GF-D8 (cell line): ENCODE measurements at regions not wholly inside any gene's neighbourhood (a gene's known extent, or its start where the extent isn't known, plus 50 kb on each side); places are given as distances from the start of the nearest gene placed in this dataset.

Experiments used
- DNase-seq: peaks from one replicate; lab custom pipeline; 2025; lab: John Stamatoyannopoulos, UW

GRCh38 chr4:163622379-163623035 is 128.0 kb downstream of the TMA16 start:
- DNase-seq: no peak

GRCh38 chr4:163623787-163624186 is 129.3 kb downstream of the TMA16 start:
- DNase-seq: no peak

DNA sequence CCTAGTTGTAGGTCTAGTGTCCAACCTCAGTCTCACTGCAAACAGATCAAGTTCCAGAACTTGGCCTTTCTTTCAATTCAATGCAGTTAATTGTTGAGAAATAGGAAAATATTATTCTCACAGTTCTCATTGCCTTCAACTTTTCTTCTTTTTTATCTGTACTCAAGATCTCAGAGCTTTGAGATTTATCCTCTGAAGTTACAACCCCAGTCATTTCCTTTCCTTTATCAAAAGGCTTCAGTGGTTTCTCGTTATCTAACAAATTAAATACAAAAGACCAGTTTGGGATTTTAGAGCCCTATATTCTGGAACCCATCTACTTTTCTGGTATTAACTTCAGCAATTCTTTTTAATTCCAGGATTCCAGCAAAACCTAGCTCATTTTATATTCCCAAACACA is 130.2 kb downstream of the TMA16 start:
- DNase-seq: no peak

- no peak for DNase-seq
Measured at GRCh38 chr4:163631288-163631687, 136.8 kb downstream of the TMA16 start.

- DNase-seq: no peak
Measured at GRCh38 chr4:163638909-163639308, 144.4 kb downstream of the TMA16 start.

DNA sequence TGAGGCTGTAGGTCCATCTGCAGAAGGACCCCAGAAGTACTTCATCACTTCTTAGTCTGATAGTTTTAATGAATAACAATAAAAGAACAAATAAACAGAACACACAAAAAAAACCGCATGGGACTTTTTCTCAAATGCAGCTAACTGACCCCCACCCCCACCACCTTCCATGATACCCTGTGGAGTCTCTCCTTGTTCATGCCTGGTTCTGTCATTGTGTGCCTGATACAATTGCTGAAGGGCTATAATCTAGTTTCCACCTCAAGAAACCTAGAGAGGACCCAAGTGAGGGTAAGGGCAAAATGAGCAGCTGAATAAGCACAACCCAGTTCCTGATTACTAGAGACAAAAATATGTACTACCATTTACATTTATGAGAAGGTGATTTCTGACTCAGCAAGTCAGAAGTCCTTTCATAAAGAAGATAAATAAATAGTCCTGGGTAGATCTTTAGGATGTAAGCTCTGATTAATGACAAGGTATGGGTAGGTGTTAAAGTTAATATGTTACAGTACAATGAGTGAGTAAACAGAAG is 155.1 kb downstream of the TMA16 start:
- DNase-seq: no peak

GRCh38 chr4:163651761-163652160 is 157.3 kb downstream of the TMA16 start:
- DNase-seq: no peak

GRCh38 chr4:163654621-163655020 is 160.1 kb downstream of the TMA16 start:
- no peak for DNase-seq

- DNase-seq: no peak
Measured at GRCh38 chr4:163660636-163661035, 166.1 kb downstream of the TMA16 start.

GRCh38 chr4:163662768-163663167 is 168.3 kb downstream of the TMA16 start:
- no peak for DNase-seq

- no peak for DNase-seq
Measured at GRCh38 chr4:163663454-163664225, 169.2 kb downstream of the TMA16 start.

DNA sequence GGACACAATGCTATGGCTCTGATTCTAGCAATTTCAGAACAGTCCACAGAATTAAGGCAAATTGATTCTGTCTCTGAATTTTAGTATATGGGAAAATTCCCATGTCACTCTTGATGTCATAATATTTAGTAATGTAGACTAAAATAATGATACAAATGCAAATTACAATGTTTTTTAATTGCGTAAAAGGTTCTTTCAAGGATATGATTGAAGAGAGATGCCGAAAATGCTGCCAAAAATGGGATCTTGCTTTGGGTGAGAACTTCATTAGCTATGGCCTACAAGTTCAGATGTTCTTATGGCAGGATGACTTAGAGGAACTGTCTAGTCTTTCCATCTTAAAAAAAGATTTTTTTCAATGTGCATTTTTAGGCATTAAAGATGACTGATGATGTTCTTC is 170.6 kb downstream of the TMA16 start:
- no peak for DNase-seq

DNA sequence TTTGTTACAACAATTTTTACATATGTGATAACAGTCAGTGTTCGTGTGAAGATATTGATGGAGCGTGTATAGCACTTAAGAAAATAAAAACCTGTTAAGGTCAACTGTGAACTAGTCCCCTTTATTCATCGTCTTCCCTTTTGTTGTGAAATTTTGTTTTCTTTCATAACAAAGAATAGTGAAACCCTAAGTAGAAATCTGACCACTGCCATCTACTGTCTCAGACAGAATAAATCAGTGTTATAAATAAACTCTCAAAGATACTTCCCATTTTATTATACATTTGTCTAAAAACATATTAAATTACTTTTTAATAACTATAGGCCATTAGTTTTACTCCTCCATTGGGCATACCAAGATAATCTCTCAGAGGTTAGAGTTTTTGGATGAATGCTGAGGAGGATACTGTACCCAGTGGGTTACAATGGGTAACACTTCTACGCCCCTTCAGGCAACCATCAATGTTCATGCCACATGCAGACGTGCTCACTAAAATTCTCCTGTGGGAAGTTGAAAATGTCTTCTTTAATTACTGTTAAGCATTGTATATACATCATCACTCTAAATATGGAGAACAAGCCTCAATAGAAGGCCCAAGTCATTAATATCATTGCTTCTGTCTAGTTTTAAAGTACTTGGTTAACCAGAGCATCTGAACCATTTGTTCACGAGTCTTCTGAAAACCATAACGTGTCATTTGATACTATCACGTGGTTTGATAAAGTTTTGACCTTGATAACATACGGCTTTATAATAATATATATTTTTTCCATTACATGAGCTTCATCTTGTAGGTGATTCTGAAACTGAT is 171.2 kb downstream of the TMA16 start:
- no peak for DNase-seq

DNA sequence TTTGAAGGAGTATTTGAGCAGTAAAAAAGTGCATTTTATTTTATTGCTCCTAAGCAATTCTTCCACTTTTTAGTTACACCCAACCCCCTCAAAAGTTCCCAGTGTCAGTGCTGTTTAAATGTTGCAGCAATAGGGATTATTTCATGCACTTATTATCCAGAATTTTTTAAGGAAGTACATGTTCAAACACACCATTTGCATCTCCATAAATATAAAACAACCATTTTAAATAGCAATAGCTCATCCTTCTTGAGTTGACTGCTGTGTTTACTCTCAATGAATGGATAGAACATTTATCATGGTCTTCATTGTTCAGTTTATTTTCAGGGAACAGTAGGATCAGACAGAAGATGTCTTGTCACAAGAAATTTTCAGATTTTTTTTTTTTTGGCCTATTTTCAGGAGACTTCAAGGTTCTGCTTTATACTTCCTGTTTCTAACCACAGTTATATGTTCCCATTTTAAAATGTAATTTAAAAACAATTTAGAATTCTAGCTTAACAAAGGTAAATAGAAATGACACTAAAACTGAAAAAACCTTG is 171.9 kb downstream of the TMA16 start:
- DNase-seq: peak; percentile 11

DNA sequence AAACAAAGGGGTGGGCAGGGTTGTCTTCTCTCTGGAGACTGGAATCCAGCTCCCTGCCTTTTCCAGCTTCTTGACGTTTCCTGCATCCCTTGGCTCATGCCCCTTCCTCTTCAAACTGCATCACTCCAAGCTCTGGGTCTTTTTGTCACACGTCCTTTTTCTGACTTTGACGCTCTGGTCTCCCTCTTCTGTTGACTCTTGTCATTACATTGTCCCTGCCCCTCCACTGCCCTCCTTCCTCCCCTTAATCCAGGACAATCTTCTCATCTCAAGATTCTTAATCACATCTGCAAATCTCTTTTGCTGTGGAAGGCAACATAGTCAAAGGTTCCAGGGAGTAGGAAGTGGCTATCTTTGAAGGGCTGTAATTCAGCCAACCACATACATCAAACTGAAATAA is 178.3 kb downstream of the TMA16 start:
- no peak for DNase-seq

GRCh38 chr4:163673848-163674697 is 179.6 kb downstream of the TMA16 start:
- no peak for DNase-seq

- no peak for DNase-seq
Measured at GRCh38 chr4:163679189-163679588, 184.7 kb downstream of the TMA16 start.

GRCh38 chr4:163680386-163681098 is 186.1 kb downstream of the TMA16 start:
- DNase-seq: no peak

DNA sequence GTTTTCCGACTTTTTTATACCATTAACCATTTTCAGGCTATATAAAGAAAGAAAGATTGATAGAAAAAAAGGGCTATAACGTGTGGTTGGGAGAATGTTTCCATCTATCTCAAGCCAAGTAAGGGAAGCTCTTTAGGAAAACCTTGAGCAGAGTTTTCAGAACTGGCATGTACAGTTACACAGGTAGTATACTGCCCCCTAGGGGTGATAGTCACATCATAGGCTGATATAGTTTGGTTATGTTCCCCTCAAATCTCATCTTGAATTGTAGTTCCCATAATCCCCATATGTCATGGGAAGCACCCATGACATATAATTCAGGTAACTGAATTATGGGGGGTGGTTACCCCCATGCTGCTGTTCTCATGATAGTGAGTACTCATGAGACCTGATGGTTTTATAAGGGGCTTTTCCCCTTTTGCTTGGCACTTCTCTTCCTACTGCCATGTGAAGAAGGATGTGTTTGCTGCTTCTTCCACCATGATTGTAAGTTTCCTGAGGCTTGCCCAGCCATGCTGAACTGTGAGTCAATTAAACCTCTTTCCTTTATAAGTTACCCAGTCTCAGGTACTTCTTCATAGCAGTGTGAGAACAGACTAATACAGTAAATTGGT is 186.8 kb downstream of the TMA16 start:
- peak; percentile 7 for DNase-seq

DNA sequence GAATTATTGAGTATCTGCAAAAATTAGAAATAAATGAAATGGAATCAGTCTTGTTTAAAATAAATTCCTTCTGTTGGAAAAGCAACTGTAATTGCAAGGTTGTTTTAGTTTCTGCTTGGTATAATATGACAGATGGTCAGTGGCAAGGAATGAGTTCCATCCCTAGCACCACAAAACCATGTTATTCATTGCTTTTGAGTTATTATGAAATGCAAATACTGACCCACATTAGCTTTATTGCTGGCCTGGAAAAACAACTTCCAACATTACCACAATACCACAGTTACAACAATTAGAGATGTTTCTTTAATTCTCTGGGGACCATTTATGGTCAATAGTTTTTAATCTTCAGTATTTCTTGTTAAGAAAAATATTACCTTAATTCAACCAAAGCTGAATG is 194.4 kb downstream of the TMA16 start:
- DNase-seq: no peak
